GM19468 (cell line): ENCODE measurements at regions not wholly inside any gene's neighbourhood (a gene's known extent, or its start where the extent isn't known, plus 50 kb on each side); places are given as distances from the start of the nearest gene placed in this dataset.

ENCODE experiments used
- ATAC-seq: cut with Tn5 transposase; IDR thresholded peaks from one replicate; pipeline ENCODE4 v1.9.1; 2021; ENCODE audit warnings: mild to moderate bottlenecking, moderate library complexity, moderate number of reproducible peaks; ENCODE audit not compliant: unreplicated experiment; ENCODE audit errors: extremely low read depth

GRCh38 chr16:64047207-64047606, 1074.7 kb downstream of the CDH11 start:
- ATAC-seq = no peak

DNA sequence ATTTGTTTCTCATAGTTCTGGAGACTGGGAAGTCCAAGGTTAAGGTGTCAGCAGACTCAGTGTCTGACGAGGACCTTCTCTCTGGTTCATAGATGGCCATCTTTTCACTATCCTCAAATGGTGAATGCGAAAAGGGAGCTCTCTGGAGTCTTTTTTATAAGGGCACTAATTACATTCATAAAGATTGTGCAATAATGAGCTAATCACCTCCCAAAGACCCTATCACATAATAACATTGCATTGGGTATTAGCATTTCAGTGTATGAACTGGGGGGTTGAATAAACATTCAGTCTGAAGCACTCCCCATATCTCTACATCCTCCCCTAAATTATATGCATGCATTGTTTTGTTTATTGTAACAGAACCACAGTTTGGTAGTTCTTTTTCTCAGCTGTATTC, 1086.5 kb downstream of the CDH11 start:
- no peak for ATAC-seq

DNA sequence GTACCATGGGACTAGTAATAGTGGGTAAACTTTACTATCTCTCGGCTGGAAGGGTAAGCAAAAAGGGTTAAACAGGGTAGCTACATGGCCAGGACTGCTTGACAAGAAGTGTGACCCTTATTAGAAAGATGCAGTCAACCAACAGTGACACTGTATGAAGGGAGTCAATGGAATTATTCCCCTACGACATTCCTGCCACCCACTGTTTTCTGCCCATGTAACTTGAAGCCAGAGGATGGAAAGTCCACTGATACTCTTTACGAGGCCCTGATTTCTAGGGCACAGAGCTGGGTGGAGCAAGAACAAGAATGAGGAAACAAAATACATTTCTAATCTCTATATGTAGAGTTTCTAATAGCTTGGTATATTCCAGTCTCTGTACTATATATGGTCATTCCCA, 1102.5 kb downstream of the CDH11 start:
- ATAC-seq = no peak

DNA sequence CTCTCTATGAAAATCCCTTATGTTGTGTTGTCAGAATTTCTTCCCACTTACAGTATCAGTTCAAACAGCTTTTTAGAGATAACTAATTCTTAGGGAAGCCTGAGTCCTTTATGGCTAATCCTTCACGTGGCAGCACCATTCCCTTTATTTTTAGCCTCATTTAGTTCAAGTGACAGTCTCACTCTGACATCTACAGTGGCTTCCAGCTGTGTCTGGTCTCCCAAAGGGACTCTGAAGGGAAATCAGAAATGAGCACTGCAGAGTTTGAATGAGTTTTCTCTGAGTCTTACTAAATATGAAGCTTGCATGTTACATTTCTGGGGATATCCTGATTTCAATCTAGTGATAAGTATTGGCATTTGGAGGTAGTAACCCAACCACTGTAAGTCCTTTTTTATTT, 1104.1 kb downstream of the CDH11 start:
- no peak for ATAC-seq

- ATAC-seq = no peak
Measured at GRCh38 chr16:64013856-64014255, 1108.0 kb downstream of the CDH11 start.

DNA sequence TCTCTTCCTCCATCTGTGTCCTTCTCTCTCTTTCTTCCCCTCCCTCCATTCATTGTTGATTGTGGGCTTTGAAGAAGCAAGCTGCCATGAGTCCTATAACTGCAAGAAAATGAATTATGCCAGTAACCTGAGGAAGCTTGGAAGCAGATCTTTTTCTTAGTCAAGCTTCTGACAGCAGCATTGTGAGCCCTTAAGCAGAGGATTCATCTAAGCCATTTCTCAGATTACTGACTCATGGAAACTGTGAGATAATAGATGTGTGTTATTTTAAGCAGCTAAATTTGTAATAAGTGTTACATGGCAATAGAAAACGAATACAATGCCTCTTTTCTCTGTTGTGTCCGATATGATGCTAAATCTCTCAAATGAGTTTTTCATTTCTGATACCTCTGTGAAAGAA, 1109.7 kb downstream of the CDH11 start:
- ATAC-seq = no peak

DNA sequence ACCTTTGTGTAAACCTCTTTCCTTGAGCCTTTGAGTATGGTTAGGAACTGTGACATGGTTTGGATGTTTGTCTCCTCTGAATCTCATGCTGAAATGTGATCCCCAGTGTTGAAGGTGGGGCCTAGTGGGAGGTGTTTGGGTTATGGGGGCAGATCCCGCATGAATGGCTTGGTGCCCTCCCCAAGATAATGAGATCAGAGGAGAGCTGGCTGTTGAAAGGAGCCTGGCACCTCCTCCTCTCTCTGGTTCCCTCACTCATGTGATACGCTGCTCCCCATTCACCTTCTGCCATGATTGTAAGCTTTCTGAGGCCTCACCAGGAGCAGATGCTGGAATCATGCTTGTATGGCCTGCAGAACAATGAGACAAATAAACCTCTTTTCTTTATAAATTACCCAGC, 1110.2 kb downstream of the CDH11 start:
- ATAC-seq = no peak

GRCh38 chr16:64008131-64008530, 1113.7 kb downstream of the CDH11 start:
- ATAC-seq = no peak

DNA sequence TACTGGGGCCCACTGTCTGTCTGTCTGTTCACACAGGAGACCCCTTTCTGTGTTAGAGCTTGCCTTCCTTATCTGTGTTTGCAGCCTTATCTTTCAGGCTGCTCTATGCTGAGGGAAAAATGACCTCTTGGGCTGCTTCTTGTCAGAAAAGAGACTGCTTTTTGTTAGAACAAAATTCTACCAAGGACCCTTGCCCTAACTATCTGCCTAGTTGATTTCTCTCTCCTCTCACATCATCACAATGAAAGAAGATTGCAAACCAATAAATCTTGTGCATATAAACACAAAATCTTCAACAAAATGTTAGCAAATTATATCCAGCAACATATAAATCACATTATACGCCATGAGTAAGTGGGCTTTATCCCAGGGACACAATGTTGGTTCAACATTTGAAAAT, 1117.7 kb downstream of the CDH11 start:
- ATAC-seq = no peak

DNA sequence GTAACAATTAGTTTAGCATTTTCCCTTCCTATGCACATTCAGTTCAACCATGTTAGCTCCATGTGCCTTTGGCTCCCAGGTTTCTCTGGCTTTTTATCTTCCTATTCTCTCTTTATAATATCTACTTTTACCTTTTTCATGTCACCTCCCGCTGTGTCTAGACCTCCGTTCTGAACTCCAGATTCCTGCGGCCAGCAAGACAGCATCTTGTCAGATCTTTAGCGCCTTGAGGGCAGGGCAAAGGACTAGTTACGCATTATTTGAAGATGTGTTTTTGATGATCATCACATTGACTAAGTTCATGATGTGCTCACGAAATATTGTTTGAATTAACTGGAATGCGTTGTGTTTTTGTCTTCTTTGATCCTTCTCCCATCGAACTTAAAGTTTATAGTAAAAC, 1126.8 kb downstream of the CDH11 start:
- ATAC-seq = no peak

DNA sequence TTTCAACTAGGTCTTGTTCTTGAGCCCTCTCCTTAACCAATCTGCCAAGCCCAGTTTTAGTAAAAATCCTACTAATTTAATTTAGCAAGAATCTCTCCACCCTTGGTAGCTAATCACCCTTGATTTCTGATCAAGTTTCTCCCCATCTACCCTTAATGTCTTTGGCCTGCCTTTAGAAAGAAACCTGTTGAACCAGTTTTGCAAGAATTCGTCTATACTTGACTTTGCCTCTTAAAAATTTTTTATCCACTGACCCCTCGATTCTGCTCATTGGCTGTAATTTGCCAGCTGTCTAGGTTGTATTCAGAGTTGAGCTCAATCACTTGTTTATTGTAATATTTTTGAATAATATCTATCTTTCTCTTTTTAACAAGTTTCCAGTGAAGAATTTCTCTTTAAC, 1138.5 kb downstream of the CDH11 start:
- no peak for ATAC-seq

GRCh38 chr16:63982741-63983140, 1139.1 kb downstream of the CDH11 start:
- no peak for ATAC-seq

DNA sequence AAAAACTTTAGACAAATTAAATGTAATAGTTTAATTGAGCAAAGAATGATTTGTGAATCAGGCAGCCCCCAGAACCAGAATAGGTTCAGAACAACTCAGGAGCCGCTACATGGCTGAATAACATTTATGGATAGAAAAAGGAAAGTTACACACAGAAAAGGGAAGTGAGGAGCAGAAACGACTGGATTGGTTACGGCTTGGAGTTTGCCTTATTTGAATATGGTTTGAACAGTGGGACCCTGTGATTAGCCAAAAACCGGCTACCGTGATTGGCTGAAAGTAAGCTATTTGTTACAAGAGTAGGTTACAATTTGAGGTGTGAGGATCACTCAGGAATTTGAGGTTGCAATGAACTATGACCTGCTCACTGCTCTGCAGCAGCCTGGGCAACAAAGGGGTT, 1139.8 kb downstream of the CDH11 start:
- no peak for ATAC-seq

DNA sequence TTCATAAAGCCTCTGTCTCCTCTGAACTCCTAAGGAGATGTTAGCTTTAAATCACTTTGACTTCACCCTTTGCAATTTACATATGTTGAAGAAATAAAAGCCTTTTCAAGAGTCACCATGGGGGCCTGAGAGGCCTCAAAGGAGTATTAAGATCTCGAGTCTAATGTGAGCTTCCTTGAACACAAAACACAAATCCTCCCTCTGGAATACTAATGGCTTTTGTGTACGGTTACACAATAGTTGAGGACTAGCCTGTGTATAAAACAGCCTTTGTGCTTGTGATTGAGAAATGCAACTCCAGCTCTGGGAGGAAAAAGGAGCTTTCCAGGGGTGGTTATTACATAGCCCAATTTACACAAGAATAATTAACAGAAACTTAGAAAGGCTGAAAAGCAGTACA, 1140.2 kb downstream of the CDH11 start:
- ATAC-seq = no peak

DNA sequence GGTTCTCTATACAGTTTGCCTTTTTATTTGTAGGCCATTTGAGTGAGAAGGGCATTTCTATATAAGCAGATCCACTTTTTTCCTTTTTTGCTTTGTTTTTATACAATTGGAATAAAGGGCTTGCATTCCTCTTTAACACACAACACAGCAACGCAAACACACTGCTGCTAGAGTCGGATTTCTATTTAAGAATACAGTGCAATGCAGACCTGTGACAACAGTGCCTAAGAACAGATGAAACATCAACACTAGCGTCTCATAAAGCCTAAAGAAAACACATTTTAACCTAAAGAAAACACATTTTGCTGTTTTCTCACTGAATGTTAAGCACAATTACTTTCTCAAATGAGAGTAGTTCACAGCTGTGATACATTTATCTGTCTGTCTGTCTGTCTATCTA, 1141.1 kb downstream of the CDH11 start:
- ATAC-seq = no peak

DNA sequence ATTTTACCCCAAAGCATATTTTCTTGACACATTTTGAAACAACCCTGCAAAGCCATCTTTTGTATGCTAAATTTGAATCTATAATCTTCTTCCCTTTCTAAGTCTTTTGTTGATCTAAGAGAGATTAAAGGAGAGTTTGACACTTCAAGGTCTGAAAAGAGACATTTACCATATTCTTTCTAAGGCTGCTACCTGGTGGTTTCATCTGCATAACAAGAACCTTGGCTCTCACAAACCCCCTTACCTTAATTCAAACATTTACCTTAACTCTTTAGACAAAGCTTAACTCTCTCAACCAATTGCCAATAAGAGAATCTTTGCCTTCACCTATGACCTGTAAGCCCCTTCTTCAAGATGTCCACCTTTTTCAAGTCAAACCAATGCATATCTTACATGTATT, 1143.6 kb downstream of the CDH11 start:
- ATAC-seq = no peak

DNA sequence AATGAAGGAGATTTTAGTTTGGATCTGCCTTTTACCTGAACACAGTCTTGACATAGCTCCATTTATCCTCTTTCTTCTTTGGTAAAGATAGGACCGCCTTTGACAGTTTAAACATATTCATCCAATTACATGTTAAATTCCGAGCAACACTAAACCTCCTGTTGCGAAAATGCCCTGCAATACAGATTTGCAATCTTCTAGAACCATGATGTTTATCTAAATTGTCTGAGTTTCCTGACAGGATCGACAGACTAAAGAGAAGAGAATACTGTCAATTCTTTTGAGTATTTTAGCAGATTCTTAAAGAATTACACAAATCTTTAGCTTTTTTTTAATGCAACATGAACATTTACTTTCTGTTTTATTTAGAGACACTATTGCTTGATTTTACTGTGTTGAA, 1145.5 kb downstream of the CDH11 start:
- ATAC-seq = no peak

DNA sequence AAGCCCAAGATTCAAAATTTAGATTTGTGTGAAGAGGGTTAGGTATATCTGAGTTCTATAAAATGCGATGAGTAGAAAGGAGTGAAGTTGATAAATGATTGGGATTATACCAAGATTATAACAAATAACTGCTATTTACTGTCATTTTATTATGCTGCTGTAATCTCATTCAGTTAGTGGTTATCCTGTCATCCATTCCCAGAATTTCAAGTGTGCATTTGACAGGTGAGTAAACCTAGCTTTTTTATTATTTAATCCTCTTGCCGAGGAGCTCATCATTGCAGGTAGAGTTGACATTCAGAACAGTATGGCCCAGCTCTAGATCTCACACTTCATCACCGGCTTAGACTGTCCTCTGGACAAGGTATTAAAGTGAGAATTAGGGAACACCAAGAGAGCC, 1146.2 kb downstream of the CDH11 start:
- ATAC-seq = no peak

GRCh38 chr16:63967966-63968365, 1153.9 kb downstream of the CDH11 start:
- ATAC-seq = no peak

GRCh38 chr16:63960321-63960720, 1161.5 kb downstream of the CDH11 start:
- no peak for ATAC-seq

DNA sequence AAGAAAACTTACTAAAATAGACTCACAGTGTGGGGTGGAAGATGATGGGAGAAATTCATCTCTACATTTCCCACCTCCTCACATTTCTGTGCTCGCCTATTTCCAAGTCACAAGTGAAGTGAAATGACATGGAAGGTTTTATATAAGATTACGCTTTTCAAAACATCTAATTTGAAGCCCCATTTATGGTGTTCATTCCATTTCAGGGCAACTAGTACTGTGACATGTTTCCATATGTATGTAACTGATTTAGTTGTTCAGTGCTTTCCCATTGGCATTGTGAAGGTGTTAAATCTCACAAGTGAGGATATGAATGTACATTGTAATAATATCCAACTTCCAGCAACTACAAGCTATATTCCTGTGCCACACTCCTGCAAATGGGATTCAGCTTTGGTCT, 1174.8 kb downstream of the CDH11 start:
- ATAC-seq = no peak

GRCh38 chr16:63945806-63946205, 1176.1 kb downstream of the CDH11 start:
- ATAC-seq = no peak

GRCh38 chr16:63943566-63943965, 1178.3 kb downstream of the CDH11 start:
- no peak for ATAC-seq
